GM21825 (cell line): ENCODE measurements at regions not wholly inside any gene's neighbourhood (a gene's known extent, or its start where the extent isn't known, plus 50 kb on each side); places are given as distances from the start of the nearest gene placed in this dataset.

Experiments used
- ATAC-seq: cut with Tn5 transposase; IDR thresholded peaks from one replicate; pipeline ENCODE4 v1.9.1; 2021; ENCODE audit warnings: mild to moderate bottlenecking, moderate library complexity; ENCODE audit not compliant: unreplicated experiment

DNA sequence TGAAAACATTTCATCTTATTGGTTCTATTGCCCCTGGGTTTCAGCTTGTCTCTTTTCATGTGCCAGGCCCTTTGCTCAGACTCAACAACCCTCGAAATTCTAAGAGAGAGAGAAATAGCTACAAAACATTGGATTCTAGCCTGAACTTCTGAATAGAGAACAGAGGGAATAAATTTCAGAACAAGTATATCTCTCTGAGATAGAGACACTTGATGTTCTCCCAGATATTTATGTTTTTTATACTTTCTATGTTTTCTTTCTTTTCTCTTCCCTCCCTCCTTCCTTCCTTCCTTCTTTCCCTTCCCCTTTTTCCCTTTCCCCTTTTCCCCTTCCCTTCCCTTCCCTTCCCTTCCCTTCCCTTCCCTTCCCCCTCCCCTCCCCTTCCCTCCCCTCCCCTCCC lies 279.5 kb upstream of the SPRED2 start:
- ATAC-seq = no peak

DNA sequence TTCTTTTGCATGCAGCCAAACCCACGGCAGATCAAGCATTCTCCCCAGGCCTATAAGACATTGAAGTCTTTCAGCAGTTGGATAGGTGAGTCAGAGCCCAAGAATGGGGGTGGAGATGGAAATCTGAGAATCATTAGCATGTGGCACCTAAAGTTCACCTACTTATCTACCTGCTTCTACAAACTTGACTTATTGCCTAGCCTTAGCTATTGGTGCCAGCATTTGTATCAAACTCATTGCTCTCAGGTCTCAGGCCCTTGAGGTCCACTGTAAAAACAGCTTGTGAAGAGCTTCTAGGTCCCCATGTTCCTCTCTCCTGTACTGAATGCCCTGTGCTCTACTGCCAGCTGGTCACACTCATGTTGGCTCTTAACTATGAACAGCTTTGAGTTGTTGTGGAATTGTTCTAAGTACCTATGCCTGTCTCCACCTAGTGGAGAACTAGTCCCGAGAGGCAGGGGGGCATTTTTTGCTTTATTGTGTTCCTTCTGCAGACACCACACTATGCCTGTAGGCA lies 278.4 kb upstream of the SPRED2 start:
- no peak for ATAC-seq

DNA sequence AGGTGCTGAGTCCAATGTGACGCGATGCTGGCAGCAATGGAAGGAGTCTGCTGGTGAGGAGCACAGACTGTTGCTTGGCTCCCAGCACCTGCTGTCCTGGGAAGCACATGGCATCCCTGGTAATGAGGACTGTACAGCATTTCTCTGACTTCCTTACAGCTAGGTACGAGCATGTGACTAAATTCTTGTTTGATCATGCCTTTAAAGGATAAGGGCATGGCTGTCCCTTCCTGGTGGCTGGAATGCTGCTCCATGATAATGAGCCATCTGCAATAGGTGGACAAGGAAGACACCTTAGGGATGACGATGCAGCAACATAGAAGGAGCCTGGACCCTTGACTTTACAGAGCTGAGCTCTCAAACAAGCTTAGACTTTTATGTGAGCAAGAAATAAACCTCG lies 278.0 kb upstream of the SPRED2 start:
- ATAC-seq = no peak

DNA sequence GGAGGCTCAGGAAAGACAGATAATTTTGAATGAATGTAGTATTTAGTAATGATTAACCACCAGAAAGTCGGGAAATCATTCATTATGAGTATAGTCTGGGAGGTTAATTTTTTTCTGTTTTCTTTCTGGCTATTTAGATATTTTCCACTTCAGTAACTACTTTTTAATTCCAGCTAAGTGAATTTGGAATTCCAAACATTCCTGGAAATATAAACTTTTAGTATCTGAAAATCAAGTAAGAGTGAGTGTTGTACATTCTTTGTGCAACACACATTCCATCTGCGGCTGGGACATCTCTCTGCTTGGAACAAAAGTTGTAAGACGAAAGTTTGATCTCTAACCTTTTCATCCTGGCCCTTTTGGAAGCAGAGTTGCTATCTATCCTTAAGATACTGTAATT lies 275.7 kb upstream of the SPRED2 start:
- ATAC-seq = no peak

DNA sequence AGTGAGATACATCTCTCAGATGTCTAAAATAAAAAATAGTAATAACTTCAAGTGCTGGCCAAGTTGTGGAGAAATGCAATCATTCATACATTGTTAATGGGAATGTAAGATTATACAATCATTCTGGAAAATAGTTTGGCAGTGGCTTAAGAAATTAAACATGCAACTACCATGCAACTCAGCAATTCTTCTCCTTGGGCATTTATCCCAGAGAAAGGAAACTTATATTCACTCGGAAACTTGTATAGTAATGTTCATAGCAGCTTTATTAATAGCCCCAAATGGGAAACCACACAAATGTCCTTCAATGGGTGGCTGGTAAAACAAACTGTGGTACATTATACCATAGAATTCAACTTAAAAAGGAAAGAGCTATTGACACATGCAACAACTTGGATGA lies 274.0 kb upstream of the SPRED2 start:
- no peak for ATAC-seq

DNA sequence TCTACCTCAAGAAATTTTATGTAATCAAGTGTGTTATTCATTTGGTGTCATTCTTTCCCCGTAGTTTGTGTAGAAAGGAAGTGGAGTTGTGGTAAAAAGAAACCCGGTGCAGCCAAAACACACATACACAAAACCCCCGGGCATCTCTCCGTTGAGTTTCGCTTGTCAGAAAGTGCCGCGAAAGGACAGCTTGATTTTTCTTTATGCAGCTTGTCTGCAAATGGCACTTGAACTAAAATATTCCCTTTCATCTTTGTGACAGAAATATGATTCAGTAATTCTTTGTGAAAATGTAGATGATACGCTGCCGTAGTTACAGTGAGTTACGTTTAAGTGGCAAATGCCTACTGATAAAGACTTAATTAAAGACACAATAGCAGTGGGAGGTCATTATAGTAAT lies 268.8 kb upstream of the SPRED2 start:
- no peak for ATAC-seq

DNA sequence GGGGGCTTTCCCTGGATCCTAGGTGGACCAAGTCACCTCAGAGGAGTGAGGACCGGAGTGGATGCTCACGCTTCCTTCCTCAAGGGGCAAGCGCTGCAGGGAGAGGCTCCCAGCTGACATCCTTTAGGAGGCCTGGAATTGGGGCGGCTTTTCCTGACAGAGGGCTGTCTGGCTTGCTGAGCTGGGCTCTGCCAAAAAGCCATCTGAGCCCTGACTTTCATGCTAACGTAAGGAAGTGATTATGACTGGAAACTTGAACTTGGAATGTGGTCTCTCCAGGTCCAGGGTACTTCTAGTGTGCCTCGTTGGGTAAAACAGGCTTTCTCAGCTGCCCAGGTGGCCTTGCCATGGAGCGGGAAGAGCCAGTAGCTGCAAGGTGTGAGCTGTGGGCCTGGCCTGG lies 268.3 kb upstream of the SPRED2 start:
- no peak for ATAC-seq

DNA sequence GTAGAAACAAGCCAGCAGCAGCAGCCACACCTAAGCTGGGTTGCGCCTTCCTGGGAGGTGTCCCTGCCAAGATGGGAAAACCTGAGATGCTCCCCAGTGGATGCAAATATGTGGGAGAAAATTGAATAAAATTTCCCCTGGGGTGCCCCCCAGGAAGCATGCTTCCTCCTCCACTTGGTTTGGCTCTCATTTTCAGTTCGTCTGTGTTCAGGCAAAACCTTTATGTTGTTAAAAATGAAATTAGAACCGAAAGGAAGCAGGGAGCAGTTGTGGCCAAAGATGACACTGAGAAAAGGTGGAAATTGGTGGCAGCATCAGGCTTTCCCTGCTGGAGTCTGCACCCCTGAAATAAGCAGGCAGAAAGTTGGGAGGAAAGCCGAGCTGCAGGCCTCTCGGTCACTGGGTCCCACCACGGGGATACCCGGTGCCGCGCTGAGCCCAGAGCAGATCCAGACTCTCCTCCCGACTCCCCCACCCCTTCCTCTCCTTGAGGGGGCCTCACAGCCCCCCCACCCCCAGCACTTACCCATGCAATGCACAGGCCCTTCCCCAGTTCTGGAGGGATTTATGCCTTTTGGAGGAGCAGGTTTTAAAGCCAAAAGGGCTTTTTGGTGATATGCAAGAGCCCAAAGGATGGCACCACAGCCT lies 267.7 kb upstream of the SPRED2 start:
- ATAC-seq = no peak

DNA sequence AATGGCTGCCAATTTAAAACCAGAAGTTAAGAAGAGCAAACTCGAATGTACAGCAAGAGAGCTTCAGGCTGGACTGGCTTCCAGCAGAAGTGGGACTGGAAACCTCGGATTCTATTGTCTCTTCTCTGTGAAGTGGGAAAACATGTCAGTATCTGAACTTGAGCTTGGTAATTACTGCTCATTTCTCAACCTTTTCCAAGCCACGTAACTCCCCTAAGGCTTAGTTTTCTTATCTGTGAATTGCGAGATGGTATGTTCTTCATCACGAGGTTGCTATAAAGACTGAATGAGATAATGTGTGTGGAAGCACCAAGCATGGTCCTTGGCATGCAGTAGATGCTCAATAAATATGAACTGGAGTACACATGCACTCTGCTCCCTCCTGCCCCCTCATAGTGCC lies 259.4 kb upstream of the SPRED2 start:
- no peak for ATAC-seq

DNA sequence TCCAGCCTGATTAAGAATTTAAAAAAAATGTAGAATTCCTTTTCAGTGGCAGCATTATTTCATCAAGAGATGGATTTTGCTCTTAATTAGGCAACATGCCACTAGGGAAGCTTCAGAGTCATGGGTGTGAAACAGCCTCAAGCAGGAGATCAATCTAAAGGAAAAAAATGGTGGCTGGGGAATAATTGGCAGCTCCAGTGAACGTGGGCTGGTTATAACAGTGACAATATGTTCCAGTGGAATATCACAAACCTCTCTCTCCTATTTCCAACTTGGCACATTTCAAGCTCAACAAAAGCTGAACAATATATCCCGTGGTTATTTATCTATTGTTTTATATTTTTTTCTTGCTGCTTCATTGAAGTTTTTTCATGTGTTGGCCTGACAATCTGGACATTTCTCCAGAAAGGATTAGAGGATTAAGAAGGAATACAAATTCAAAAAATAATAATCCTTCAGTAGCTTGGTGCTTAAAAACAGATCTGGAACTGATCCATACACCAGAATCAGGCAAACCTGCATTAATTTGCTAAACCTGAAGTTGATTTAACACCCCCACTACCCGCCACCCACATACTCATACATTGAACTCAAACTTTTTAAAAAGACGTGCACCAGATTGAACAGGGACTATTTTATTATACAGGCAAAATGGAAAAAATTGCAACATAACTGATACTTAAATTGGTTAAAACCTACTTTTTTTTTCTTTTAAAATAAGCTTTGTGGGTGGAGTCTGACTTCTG lies 255.9 kb upstream of the SPRED2 start:
- no peak for ATAC-seq

DNA sequence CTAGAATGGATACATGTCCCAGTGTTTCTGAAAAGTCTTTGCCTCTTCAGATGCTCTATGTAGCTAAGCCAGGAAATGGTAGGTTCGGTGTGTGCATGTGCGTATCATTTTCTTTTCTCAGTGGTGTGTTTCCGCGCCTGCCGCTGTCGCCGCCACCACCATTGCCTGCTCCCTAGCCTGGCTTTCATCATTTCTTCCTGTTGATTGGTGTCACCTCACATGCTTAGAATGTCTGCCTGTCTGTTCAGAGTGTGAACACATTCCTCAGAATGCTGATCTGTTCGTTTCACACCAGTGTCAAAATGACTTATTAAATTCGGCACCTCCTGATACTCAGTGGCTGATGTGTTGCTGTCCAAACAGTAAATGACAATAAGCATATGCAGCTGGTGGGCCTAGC lies 255.2 kb upstream of the SPRED2 start:
- ATAC-seq = no peak

DNA sequence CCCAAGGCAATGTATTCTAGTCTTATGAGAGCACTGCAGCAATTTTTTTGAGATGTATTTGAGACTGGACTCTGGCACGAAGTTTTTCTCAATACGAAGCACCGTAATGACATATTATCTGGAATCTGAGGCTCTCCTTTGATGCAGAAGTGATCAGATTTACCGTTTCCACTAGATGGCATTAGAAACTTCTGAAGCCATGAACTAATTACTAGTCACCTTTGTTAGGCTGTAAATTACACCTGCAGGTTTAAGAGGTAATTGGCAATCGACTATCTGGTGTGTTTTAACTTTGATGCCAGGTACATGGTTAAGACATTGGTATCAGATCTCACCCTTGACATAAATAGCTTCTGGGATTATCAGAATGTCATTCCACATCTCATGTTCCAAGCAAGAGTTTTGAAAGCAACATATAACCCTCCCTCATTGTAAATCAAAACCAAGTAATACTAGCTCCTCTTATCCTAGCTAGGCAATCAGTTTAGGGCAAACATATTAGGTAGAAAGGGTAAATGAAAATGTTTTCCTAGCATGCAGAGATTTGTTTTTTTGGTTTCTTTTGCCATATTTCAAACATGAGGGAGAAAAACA lies 254.6 kb upstream of the SPRED2 start:
- no peak for ATAC-seq

DNA sequence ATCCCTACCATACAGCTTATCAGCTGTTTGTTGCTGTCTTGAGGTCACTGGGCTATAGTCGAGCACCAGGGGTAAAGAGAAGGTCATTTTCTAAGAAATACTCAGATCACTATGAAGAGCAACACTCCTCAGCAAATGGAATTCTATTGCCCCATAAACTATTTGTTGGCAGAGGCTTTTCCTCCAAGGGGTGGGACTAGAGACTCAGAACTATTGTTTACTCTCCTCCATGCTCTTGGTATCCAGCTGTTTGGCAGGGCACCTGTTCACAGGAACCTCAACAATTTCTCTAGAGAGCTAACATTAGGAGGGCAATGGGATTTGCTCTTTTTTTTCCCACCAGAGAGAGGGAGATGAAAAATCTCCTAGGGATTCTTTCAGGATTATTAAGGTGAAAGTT lies 249.1 kb upstream of the SPRED2 start:
- ATAC-seq = no peak

DNA sequence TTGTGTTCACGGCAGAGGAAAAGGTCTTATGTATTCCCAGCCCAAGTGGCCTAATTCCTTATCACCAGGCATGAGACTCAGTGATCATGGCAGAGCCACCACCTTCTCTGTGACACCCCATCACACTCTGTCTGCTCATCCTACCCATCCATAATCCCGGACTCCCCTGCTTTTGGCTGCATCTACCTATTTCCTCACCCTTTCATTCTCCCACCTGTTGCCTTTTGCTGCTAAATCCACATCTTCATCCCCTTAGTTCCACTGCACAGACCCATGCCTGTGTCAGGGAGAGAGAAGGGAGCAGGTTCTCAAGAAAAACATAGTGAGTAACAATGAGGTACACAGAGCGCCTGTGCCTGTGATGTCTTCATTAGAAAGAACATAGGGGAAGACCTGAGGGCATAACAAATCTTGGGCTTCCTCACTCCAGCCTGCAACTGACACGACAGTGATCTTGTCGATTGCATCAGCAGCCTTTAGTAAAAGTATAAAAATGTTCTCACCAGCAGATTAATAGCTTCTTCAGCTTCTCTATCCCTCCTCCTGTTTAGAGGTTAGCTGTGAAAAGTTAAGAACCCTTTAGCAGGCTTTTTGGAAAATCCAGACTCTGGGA lies 246.5 kb upstream of the SPRED2 start:
- no peak for ATAC-seq

DNA sequence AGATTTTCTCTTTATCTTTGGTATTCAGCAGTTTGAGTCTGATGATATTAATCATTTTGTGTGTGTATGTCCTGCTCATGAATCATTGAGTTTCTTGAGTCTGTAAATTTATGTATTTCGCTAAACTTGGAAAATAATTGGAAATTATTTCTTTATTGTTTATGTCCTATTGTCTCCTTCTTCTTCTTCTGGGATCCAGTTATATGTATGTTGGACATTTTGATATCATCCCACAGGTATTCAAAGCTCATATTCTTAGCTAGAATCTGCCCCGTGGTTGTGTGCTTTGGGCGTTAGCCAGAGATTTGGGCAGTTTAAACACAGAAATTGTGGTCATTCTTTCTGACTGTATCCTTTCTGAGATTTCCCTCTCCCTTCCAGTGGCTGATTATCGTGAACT lies 243.0 kb upstream of the SPRED2 start:
- ATAC-seq = no peak

DNA sequence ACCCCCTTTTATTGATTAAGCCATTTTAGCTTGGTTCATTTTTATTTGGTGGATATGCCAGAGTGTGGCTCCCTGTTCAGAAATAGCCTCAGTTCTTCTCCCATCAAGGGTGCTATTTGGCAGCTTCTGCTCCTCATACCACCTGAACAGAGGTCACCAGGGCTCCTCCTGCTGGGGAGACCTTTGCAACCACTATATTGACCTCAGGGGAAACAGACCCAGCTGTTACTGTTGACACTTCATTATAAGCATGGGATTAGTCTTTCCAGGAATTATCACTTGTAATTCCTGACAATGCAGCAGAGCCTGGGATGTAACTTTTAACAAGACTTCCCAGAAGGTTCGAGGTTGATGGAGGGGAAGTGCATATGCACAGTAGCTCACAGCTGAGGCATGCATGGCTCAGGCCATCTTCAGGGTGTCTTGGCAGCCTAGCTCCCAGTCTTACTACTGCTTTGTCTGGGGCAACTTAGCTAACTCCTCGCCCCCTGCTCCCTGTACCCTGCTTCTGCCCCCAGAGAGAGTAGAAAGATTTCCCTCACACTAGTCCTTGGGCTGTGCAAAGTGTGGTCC lies 239.4 kb upstream of the SPRED2 start:
- ATAC-seq = no peak

DNA sequence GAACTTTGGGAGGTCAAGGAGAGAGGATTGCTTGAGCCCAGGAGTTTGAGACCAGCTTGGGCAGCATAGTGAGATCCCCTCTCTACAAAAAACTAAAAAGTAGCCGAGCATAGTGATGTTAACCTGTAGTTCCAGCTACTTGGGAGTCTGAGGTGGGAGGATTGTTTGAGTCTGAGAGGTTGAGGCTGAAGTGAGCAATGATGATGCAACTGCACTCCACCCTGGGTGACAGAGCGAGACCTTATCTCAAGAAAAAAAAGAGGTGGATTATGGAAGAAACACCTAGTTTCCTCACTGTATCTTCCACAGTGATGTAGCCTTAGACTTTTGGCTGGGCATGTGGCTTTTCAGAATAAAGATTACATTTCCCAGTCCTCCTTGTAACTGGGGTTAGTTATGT lies 237.2 kb upstream of the SPRED2 start:
- no peak for ATAC-seq

DNA sequence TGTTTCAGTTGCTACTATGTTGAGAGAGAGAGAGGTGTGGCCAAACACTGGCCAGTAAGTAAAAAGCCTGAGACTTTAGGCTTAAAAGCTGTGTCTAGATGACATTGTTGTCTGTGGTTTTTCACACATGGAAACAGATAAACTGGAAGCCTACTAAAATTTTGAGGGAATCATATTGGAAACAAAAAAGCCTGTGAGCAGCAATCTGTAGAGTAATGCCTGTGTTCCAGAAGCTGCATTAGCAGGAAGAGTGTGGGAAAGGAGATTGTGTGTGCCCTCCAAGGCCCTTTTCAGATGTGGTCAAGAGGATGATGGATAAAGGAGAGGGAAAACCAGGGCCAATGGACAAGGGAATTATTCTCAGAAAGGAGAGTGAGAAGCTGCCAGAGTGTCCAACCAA lies 236.3 kb upstream of the SPRED2 start:
- ATAC-seq = no peak

DNA sequence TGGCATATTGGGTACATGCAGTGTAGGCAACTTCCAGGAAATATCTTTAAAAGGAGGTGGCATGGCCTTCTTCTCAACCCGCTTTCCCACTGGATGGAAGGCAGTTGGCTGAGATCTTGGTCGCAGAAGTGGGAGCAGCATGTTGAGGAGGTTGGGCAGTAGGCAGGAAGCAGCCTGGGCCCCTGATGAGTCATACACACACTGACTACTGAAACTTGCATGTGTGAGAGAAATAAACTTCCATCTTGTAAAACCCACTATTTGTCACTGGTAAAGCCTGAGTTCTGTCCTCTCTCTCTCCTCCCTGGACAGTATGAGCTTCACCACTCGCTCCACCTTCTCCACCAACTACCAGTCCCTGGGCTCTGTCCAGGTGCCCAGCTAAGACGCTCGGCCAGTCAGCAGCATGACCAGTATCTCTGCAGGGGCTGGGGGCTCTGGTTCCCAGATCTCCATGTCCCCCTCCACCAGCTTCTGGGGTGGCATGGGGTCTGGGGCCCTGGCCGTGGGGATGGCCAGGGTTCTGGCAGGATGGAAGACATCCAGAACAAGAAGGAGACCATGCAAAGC lies 233.8 kb upstream of the SPRED2 start:
- ATAC-seq = peak; percentile 99

DNA sequence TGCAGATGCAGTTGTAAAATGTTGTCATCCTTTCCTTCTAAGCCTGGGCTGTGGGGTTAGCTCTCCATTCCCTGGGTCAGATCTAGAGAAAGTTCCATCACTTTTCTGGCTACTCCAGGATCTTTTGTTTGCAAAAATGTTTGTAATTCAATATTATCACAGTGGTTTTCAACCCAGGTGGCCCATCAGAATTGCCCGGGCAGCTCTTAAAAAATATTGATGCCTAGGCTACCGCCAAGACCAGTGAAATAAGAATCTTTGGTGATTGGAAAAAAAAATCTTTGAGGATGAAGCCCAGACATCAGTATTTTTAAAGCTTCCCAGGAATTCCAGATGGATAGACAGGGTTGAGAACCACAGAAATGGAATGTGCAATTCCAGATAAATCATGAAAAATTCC lies 232.5 kb upstream of the SPRED2 start:
- ATAC-seq = no peak

DNA sequence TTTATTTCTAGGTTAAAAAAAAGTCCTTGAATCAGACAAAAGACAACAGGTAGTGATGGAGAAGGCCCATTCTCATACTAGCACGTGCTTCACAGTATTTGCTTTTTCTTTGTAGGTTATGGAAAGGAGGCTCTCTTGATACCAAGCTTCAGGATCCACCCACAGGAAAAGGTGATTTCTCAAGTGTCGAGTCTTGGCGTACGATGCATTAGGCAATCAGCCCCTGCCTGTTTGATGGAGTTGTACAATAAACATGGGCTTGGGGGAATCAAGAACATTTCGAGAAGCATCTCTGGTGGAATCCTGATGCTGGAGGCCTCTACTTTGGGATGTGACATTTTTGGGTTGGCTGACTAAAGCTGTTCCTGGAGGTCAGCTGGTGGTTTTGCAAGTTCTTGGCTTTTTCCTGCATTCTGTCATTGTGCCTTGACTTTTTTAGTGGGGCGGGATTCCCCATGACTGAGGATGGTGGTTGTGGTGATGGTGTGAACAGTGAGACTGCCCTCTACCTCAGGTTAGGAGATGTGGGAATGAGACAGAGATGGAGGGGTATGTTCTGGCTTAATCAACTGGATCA lies 231.5 kb upstream of the SPRED2 start:
- no peak for ATAC-seq
